ENCODE measurements at regions not wholly inside any gene's neighbourhood (a gene's known extent, or its start where the extent isn't known, plus 50 kb on each side); places are given as distances from the start of the nearest gene placed in this dataset.

- Histone ChIP-seq H3K9me3 (no peaks in the 10 kb centered on the region), H3K4me3 (no peak overlapping the region), H3K27ac (no peak overlapping the region), H3K27me3 (no peaks in the 10 kb centered on the region), H3K36me3 (no peaks in the 10 kb centered on the region), H3K4me1 (no peaks in the 10 kb centered on the region)
- intact Hi-C loops (cut with DNase I) = no loop called here
- TF ChIP-seq CTCF (IDR thresholded peaks at IDR 0.05) = no peak
- DNase-seq (no peak), ATAC-seq (no peak)
Measured at GRCh38 chr4:12658146-12658545, 826.0 kb downstream of the RAB28 start.

DNA sequence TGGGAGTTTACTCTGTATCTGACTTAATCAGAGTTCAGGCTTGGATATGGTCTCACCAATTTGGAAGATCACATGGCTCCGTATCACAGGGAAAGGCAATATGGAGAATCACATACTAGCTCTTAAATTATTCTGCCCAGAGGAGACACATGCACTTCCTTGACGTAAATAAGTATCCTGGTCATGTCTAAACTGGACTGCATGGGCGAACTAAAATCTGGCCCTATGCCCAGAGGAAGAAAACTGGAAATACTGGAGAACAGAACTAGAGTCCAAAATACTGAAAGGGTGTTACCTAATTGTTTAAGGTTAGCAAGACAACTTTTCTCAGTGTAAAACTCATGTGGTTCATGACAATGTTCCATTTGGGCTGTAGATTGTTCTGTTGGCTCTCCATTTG is 832.3 kb downstream of the RAB28 start:
- H3K4me1 ChIP-seq = no peaks in the 10 kb centered on the region
- no peaks in the 10 kb centered on the region for H3K36me3 ChIP-seq
- no peak overlapping the region for H3K4me3 ChIP-seq
- no peak overlapping the region for H3K27ac ChIP-seq
- DNase-seq (no peak), ATAC-seq (no peak)
- intact Hi-C loops (cut with DNase I) = no loop called here
- H3K27me3 ChIP-seq = no peaks in the 10 kb centered on the region
- H3K9me3 ChIP-seq = no peaks in the 10 kb centered on the region
- TF ChIP-seq CTCF (IDR thresholded peaks at IDR 0.05) = no peak

GRCh38 chr4:12645732-12646131 is 838.4 kb downstream of the RAB28 start:
- no peaks in the 10 kb centered on the region for H3K36me3 ChIP-seq
- no peak overlapping the region for H3K27ac ChIP-seq
- no peak for TF ChIP-seq CTCF (IDR thresholded peaks at IDR 0.05)
- H3K27me3 ChIP-seq = no peaks in the 10 kb centered on the region
- H3K4me3 ChIP-seq = no peak overlapping the region
- DNase-seq (no peak), ATAC-seq (no peak)
- no peaks in the 10 kb centered on the region for H3K9me3 ChIP-seq
- intact Hi-C loops (cut with DNase I) = no loop called here
- H3K4me1 ChIP-seq = no peaks in the 10 kb centered on the region

GRCh38 chr4:12644261-12644660 is 839.9 kb downstream of the RAB28 start:
- DNase-seq (no peak), ATAC-seq (no peak)
- no peak for TF ChIP-seq CTCF (IDR thresholded peaks at IDR 0.05)
- no peaks in the 10 kb centered on the region for H3K9me3 ChIP-seq
- H3K4me3 ChIP-seq = no peak overlapping the region
- no peaks in the 10 kb centered on the region for H3K27me3 ChIP-seq
- H3K4me1 ChIP-seq = no peaks in the 10 kb centered on the region
- intact Hi-C loops (cut with DNase I) = no loop called here
- no peak overlapping the region for H3K27ac ChIP-seq
- H3K36me3 ChIP-seq = no peaks in the 10 kb centered on the region

GRCh38 chr4:12636191-12636590 is 847.9 kb downstream of the RAB28 start:
- no peaks in the 10 kb centered on the region for H3K36me3 ChIP-seq

More at GRCh38 chr4:12636191-12636590, 847.9 kb downstream of the RAB28 start:
- intact Hi-C loops (cut with DNase I) = no loop called here
- H3K4me3 ChIP-seq = no peak overlapping the region
- no peaks in the 10 kb centered on the region for H3K9me3 ChIP-seq
- H3K4me1 ChIP-seq = no peaks in the 10 kb centered on the region
- no peak for ATAC-seq
- H3K27ac ChIP-seq = no peak overlapping the region
- H3K27me3 ChIP-seq = no peaks in the 10 kb centered on the region
- no peak for TF ChIP-seq CTCF (IDR thresholded peaks at IDR 0.05)
- no peak for DNase-seq

Measured in upper lobe of right lung (tissue), 1 donor.